Dendritic cell treated with granulocyte-macrophage colony-stimulating factor and Interleukin-4, amounts not matched to agents 40 ng/mL and 50 ng/mL, for 4 days (primary cell): ENCODE measurements at regions not wholly inside any gene's neighbourhood (a gene's known extent, or its start where the extent isn't known, plus 50 kb on each side); places are given as distances from the start of the nearest gene placed in this dataset.
"Not testable (repeated sequence)": the region's sequence is repeated elsewhere in the genome, so short reads cannot be mapped to it uniquely, and the experiment has no call there.

Experiments
- H3K27ac Mint-ChIP-seq: one replicate; pipeline ENCODE4 v1.8.0; 2022; ENCODE audit warnings: mild to moderate bottlenecking, mixed read lengths
- H3K27me3 Mint-ChIP-seq: one replicate; pipeline ENCODE4 v1.8.0; 2022; ENCODE audit warnings: mild to moderate bottlenecking, mixed read lengths
- H3K36me3 Mint-ChIP-seq: one replicate; pipeline ENCODE4 v1.8.0; 2022; ENCODE audit warnings: low read depth, mixed read lengths
- H3K4me1 Mint-ChIP-seq: one replicate; pipeline ENCODE4 v1.8.0; 2022; ENCODE audit warnings: low read depth, mixed read lengths
- H3K4me3 Mint-ChIP-seq: one replicate; pipeline ENCODE4 v1.8.0; 2022; ENCODE audit warnings: mild to moderate bottlenecking, moderate library complexity, mixed read lengths
- H3K9me3 Mint-ChIP-seq: one replicate; pipeline ENCODE4 v1.8.0; 2022; ENCODE audit warnings: mixed read lengths
- intact Hi-C: fragments of 100-400 bp; cut with micrococcal nuclease; formaldehyde crosslinking; loops from one replicate; pipeline ENCODE4 v1.15.0; 2022

GRCh38 chrX:35351795-35352483 is 409.3 kb downstream of the FAM47B start:
- Mint-ChIP-seq H3K27ac (no peak overlapping the region), H3K9me3 (no peaks in the 10 kb centered on the region), H3K4me3 (no peak overlapping the region), H3K27me3 (no peaks in the 10 kb centered on the region), H3K4me1 (no peaks in the 10 kb centered on the region), H3K36me3 (no peaks in the 10 kb centered on the region)
- intact Hi-C loops = no loop called here

GRCh38 chrX:35357656-35358055 is 415.1 kb downstream of the FAM47B start:
- intact Hi-C loops = no loop called here
- Mint-ChIP-seq H3K27ac (no peak overlapping the region), H3K4me3 (no peak overlapping the region), H3K4me1 (no peaks in the 10 kb centered on the region), H3K27me3 (no peaks in the 10 kb centered on the region), H3K36me3 (no peaks in the 10 kb centered on the region), H3K9me3 (peaks cover 9% of the 10 kb centered on the region)

GRCh38 chrX:35362866-35363265 is 420.3 kb downstream of the FAM47B start:
- Mint-ChIP-seq H3K27ac (no peak overlapping the region), H3K4me1 (no peaks in the 10 kb centered on the region), H3K9me3 (peaks cover 7% of the 10 kb centered on the region), H3K4me3 (no peak overlapping the region), H3K27me3 (no peaks in the 10 kb centered on the region), H3K36me3 (no peaks in the 10 kb centered on the region)
- intact Hi-C loops = no loop called here

- Mint-ChIP-seq H3K36me3 (no peaks in the 10 kb centered on the region), H3K9me3 (no peaks in the 10 kb centered on the region), H3K4me3 (no peak overlapping the region), H3K27ac (no peak overlapping the region), H3K27me3 (no peaks in the 10 kb centered on the region), H3K4me1 (no peaks in the 10 kb centered on the region)
- intact Hi-C loops = no loop called here
These were observed 424.0 kb upstream of the MAGEB16 start for GRCh38 chrX:35374116-35374515.

- Mint-ChIP-seq H3K4me1 (no peaks in the 10 kb centered on the region), H3K9me3 (no peaks in the 10 kb centered on the region), H3K4me3 (no peak overlapping the region), H3K27ac (no peak overlapping the region), H3K36me3 (no peaks in the 10 kb centered on the region), H3K27me3 (no peaks in the 10 kb centered on the region)
- intact Hi-C loops = loop anchor here (10.0 kb wide), 1 partner anchor 344 kb away; no protein-coding TSS in a partner anchor
These were observed 417.1 kb upstream of the MAGEB16 start for GRCh38 chrX:35380808-35381700.

- intact Hi-C loops = loop anchor here (10.0 kb wide), 1 partner anchor 343 kb away; no protein-coding TSS in a partner anchor
- not testable (repeated sequence) for H3K4me3 Mint-ChIP-seq, H3K36me3 Mint-ChIP-seq, H3K27me3 Mint-ChIP-seq, H3K27ac Mint-ChIP-seq, H3K4me1 Mint-ChIP-seq, H3K9me3 Mint-ChIP-seq
These were observed 416.4 kb upstream of the MAGEB16 start for GRCh38 chrX:35381709-35382108.

- H3K4me3 Mint-ChIP-seq = no peak overlapping the region
- H3K36me3 Mint-ChIP-seq = no peaks in the 10 kb centered on the region
- H3K9me3 Mint-ChIP-seq = no peaks in the 10 kb centered on the region
- no peaks in the 10 kb centered on the region for H3K4me1 Mint-ChIP-seq
- no peaks in the 10 kb centered on the region for H3K27me3 Mint-ChIP-seq
- H3K27ac Mint-ChIP-seq = no peak overlapping the region
- intact Hi-C loops = loop anchor here (10.0 kb wide), 1 partner anchor 342 kb away; no protein-coding TSS in a partner anchor
These were observed 415.2 kb upstream of the MAGEB16 start for GRCh38 chrX:35382966-35383365.

GRCh38 chrX:35392232-35392631 is 405.9 kb upstream of the MAGEB16 start:
- Mint-ChIP-seq H3K27me3 (no peaks in the 10 kb centered on the region), H3K4me3 (no peak overlapping the region), H3K27ac (no peak overlapping the region), H3K4me1 (no peaks in the 10 kb centered on the region), H3K36me3 (no peaks in the 10 kb centered on the region), H3K9me3 (no peaks in the 10 kb centered on the region)
- intact Hi-C loops = no loop called here

GRCh38 chrX:35406386-35406785 is 391.8 kb upstream of the MAGEB16 start:
- H3K9me3 Mint-ChIP-seq = no peaks in the 10 kb centered on the region
- H3K4me1 Mint-ChIP-seq = no peaks in the 10 kb centered on the region
- H3K27me3 Mint-ChIP-seq = no peaks in the 10 kb centered on the region
- intact Hi-C loops = no loop called here
- no peak overlapping the region for H3K27ac Mint-ChIP-seq
- no peak overlapping the region for H3K4me3 Mint-ChIP-seq
- no peaks in the 10 kb centered on the region for H3K36me3 Mint-ChIP-seq

GRCh38 chrX:35416782-35417181 is 381.4 kb upstream of the MAGEB16 start:
- Mint-ChIP-seq H3K9me3 (no peaks in the 10 kb centered on the region), H3K36me3 (no peaks in the 10 kb centered on the region), H3K4me3 (no peak overlapping the region), H3K27me3 (no peaks in the 10 kb centered on the region), H3K4me1 (no peaks in the 10 kb centered on the region), H3K27ac (no peak overlapping the region)
- intact Hi-C loops = no loop called here

GRCh38 chrX:35432056-35432455 is 366.1 kb upstream of the MAGEB16 start:
- Mint-ChIP-seq H3K27ac (no peak overlapping the region), H3K9me3 (no peaks in the 10 kb centered on the region), H3K36me3 (no peaks in the 10 kb centered on the region), H3K4me1 (no peaks in the 10 kb centered on the region), H3K4me3 (no peak overlapping the region), H3K27me3 (no peaks in the 10 kb centered on the region)
- intact Hi-C loops = no loop called here

GRCh38 chrX:35439034-35439660 is 359.0 kb upstream of the MAGEB16 start:
- Mint-ChIP-seq H3K36me3 (no peaks in the 10 kb centered on the region), H3K27me3 (no peaks in the 10 kb centered on the region), H3K4me3 (no peak overlapping the region), H3K4me1 (no peaks in the 10 kb centered on the region), H3K9me3 (no peaks in the 10 kb centered on the region), H3K27ac (no peak overlapping the region)
- intact Hi-C loops = no loop called here

GRCh38 chrX:35439692-35440091 is 358.4 kb upstream of the MAGEB16 start:
- intact Hi-C loops = no loop called here
- Mint-ChIP-seq H3K4me3 (no peak overlapping the region), H3K27ac (no peak overlapping the region), H3K9me3 (no peaks in the 10 kb centered on the region), H3K36me3 (no peaks in the 10 kb centered on the region), H3K27me3 (no peaks in the 10 kb centered on the region), H3K4me1 (no peaks in the 10 kb centered on the region)

GRCh38 chrX:35442421-35442820 is 355.7 kb upstream of the MAGEB16 start:
- no peak overlapping the region for H3K27ac Mint-ChIP-seq
- no peak overlapping the region for H3K4me3 Mint-ChIP-seq
- H3K9me3 Mint-ChIP-seq = no peaks in the 10 kb centered on the region
- no peaks in the 10 kb centered on the region for H3K36me3 Mint-ChIP-seq
- intact Hi-C loops = no loop called here
- H3K27me3 Mint-ChIP-seq = no peaks in the 10 kb centered on the region
- no peaks in the 10 kb centered on the region for H3K4me1 Mint-ChIP-seq
